Peyer's patch (tissue), 4 donors: ENCODE measurements at regions not wholly inside any gene's neighbourhood (a gene's known extent, or its start where the extent isn't known, plus 50 kb on each side); places are given as distances from the start of the nearest gene placed in this dataset.

Experiments
- DNase-seq, 3 donors: peaks; one replicate each; pipeline ENCODE4 v3.0.0-alpha.2; 2017 to 2019
- H3K27ac ChIP-seq, 4 donors: fragments of 200-600 bp; sonication (generic); one replicate each; pipeline ENCODE4 v1.5.1; 2016 to 2019
- H3K27me3 ChIP-seq, 2 donors: fragments of 200-600 bp; sonication (generic); one replicate each; pipeline ENCODE4 v1.5.1; 2019
- H3K36me3 ChIP-seq, 3 donors: fragments of 200-600 bp; sonication (generic); one replicate each; pipeline ENCODE4 v1.5.1; 2016 to 2019
- H3K4me1 ChIP-seq, 4 donors: fragments of 200-600 bp; sonication (generic); one replicate each; pipeline ENCODE4 v1.5.1; 2016 to 2019
- H3K4me3 ChIP-seq, 4 donors: fragments of 200-600 bp; sonication (generic); 1 replicate in 3 of 4; 2 replicates in 1 of 4; pipeline ENCODE4 v1.5.1; 2016 to 2019; ENCODE audit warnings: mild to moderate bottlenecking in 1 of 4
- H3K9me3 ChIP-seq, 4 donors: fragments of 200-600 bp; sonication (generic); one replicate each; pipeline ENCODE4 v1.5.1; 2016 to 2019; ENCODE audit warnings: mild to moderate bottlenecking in 1 of 4
- POLR2A ChIP-seq, 2 donors: fragments of 450-650 bp; IDR thresholded peaks; one replicate each; pipeline ENCODE4 v1.5.1; 2017; ENCODE audit warnings: antibody characterized with exemption in 2 of 2, mild to moderate bottlenecking in 2 of 2, moderate library complexity in 2 of 2
- TF ChIP-seq, protein P1 (sequence below), 6 experiments: fragments of 450-650 bp in 4 of 6; fragments of 200-600 bp in 2 of 6; sonication (generic) in 1 of 6; IDR thresholded peaks; one replicate each; pipeline ENCODE4 v1.5.1; 2017 to 2019; ENCODE audit warnings: antibody characterized with exemption in 6 of 6, mild to moderate bottlenecking in 3 of 6, moderate library complexity in 1 of 6

DNA sequence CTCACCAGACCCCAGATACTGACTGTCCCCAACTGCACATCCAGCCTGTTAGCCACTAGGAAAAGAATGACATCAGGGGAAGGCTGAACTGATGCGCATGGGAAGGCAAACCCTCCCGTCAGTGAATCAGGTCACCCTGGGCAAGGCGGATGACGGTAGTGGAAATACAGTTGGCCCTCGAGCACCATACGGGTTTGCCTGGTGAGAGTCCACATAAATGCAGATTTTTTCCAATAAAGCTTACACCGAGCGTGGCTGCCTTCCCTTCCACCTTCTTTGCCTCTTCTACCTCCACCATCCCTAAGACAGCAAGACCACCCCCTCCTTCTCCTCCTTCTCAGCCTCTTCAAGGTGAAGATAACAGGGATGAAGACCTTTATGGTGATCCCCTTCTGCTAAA, 236.1 kb upstream of the TNRC6C start:
- Histone ChIP-seq H3K27ac (no peak overlapping the region), H3K36me3 (no peaks in the 10 kb centered on the region), H3K4me1 (no peaks in the 10 kb centered on the region), H3K27me3 (no peaks in the 10 kb centered on the region), H3K9me3 (no peaks in the 10 kb centered on the region), H3K4me3 (no peak overlapping the region)
- TF ChIP-seq POLR2A (IDR thresholded peaks at IDR 0.05) = no peak
- TF ChIP-seq, protein P1, sequence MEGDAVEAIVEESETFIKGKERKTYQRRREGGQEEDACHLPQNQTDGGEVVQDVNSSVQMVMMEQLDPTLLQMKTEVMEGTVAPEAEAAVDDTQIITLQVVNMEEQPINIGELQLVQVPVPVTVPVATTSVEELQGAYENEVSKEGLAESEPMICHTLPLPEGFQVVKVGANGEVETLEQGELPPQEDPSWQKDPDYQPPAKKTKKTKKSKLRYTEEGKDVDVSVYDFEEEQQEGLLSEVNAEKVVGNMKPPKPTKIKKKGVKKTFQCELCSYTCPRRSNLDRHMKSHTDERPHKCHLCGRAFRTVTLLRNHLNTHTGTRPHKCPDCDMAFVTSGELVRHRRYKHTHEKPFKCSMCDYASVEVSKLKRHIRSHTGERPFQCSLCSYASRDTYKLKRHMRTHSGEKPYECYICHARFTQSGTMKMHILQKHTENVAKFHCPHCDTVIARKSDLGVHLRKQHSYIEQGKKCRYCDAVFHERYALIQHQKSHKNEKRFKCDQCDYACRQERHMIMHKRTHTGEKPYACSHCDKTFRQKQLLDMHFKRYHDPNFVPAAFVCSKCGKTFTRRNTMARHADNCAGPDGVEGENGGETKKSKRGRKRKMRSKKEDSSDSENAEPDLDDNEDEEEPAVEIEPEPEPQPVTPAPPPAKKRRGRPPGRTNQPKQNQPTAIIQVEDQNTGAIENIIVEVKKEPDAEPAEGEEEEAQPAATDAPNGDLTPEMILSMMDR (IDR thresholded peaks at IDR 0.05) = no peak
- no peak for DNase-seq

DNA sequence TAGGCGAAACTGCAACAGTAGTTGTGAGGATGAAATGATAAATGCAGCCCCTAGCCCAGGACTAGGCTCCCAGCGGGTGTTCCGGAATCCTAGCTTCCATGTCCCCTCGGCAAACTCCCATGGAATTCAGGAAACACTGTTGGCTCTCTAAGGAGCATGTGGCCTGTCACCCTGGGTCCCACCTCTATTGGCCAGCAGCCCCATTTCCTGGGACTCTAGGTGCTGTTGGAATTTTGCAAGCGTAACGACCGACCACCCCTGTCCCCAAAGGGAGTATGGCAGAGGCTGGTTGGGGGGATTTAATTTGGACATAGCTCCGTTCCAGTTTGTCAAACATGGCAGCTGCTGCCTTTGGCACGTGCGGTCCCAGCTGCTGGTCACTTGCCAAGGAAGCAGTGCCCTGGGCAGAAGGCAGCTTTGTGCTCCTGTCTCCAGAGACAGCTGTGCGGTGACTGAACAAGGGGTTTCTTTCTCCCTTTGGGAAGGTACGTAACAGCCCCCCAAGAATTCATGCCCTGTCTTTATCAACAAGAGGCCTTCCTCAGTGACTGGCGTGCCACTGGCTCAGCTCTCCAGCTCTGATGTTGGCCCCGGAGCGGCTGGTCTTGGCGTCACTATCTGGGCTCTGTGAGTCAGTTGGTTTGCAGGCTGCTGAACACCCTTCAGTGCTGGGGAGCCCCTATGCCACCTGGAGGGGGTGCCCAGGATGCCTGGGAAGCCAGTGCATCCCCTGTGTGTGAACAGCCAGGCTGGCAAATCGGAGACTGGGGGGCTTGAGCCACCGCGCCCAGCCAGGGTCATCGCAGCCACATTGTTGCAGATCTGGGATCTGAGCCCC, 235.2 kb upstream of the TNRC6C start:
- H3K27me3 ChIP-seq = no peaks in the 10 kb centered on the region
- H3K9me3 ChIP-seq = no peaks in the 10 kb centered on the region
- no peaks in the 10 kb centered on the region for H3K4me1 ChIP-seq
- H3K4me3 ChIP-seq = no peak overlapping the region
- H3K27ac ChIP-seq = no peak overlapping the region
- no peaks in the 10 kb centered on the region for H3K36me3 ChIP-seq
- TF ChIP-seq POLR2A (IDR thresholded peaks at IDR 0.05) = no peak
- TF ChIP-seq, protein P1 (IDR thresholded peaks at IDR 0.05) = no peak
- DNase-seq = no peak

DNA sequence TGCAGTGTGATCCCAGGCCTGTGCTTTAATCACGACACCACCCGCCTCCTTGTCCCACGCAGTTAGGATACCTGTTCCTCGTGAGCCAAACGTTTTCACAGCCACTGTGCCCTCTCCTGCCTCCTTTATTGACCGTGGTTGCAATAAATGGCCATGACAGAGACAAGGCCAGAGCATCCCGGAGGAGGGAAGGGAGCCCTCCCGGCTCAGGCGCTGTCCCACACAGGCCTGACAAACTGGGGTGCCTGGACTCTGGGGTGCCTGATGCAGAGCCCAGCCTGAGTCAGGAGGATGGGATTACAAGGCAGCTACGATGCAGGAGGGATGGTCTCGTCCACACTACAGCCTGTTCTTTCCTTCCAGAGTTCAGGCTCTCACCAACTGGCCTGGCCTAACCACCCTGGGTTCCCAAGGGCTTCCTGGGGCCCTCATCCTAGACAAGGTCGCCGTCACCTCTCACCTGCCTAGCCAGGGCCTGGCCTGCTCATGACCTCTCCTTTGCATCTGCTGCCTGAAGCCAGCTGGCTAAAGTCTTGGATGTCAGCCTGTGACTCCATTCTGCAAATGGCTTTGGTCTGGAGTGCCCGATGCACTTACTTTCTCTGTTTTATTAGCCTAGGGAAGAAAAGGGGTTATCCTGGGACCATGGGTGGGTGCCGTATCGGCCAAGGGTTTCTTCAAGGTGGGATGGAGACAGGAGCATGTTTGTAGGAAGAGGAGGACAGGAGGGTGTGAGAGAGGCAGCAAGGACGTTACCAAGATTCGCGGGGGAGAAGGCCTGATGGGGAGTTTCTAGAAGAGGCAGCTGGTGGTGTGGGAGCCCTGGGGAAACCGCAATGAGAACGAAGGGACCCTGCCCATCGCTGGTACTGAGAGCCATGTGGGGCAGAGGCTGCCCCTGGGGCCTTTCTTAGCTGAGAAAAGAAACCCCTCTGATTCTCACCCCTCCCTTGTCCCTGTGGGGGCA, 234.3 kb upstream of the TNRC6C start:
- DNase-seq = no peak
- no peaks in the 10 kb centered on the region for H3K4me1 ChIP-seq
- no peak for TF ChIP-seq POLR2A (IDR thresholded peaks at IDR 0.05)
- TF ChIP-seq, protein P1 (IDR thresholded peaks at IDR 0.05) = no peak
- no peaks in the 10 kb centered on the region for H3K27me3 ChIP-seq
- H3K27ac ChIP-seq = no peak overlapping the region
- H3K9me3 ChIP-seq = no peaks in the 10 kb centered on the region
- H3K36me3 ChIP-seq = no peaks in the 10 kb centered on the region
- H3K4me3 ChIP-seq = no peak overlapping the region

DNA sequence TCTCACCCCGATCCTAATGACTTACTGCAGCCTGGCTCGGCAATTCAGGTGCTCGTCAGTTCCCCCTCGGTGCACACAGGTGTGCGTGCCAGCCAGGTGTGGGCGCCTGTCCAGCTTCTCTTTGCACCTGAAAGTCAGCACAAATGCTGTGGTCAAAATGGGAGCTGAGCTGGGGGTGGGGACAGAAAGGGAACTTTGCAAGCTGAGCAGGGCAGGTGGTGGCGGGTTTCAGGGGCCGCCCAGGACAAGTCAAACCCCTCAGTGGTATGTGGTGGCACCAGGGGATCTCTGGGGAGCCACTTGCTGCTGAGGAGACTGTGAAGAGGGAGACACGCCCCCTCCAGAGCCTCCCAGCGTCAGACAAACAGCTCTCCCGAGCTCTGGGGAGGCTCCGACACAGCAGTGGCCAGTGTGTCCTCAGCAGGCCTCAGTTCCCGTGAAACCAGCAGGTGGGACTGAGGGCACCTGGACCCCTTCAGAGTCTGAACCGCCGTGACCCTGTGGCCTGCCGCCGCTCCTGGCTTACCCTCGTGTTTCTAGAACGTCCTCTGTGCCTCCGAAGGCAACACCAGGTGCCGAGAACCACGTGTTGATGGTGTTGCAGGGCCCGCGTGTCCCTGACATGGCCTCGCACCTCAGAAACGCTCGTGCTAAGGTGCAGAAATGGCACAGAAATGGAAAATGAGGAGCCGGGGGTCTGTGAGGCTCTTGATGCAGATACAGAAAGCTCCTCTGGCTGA, 233.5 kb upstream of the TNRC6C start:
- Histone ChIP-seq H3K9me3 (no peaks in the 10 kb centered on the region), H3K36me3 (no peaks in the 10 kb centered on the region), H3K4me3 (no peak overlapping the region), H3K27me3 (no peaks in the 10 kb centered on the region), H3K4me1 (no peaks in the 10 kb centered on the region), H3K27ac (no peak overlapping the region)
- DNase-seq = no peak
- TF ChIP-seq, protein P1 (IDR thresholded peaks at IDR 0.05) = no peak
- TF ChIP-seq POLR2A (IDR thresholded peaks at IDR 0.05) = no peak

DNA sequence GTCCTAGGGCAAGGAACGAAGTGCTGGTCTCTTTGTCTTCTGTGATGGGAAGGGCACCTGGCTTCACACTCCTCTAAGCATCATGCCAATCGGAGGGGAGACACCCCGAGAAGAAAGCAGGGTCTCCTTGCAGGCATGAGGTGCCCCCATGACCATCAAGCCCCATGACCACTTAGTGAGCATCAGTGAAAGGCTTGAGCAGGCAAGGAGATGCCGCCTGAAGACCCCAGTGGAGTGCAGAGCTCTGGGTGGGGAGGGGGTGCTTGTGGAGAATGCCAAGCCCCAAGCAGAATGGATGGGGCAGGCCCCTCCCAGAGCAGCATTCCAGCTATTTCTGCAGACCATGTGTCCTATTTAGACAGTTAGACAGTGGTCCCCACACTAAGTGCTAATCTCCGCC, 232.7 kb upstream of the TNRC6C start:
- no peaks in the 10 kb centered on the region for H3K36me3 ChIP-seq
- no peaks in the 10 kb centered on the region for H3K9me3 ChIP-seq
- TF ChIP-seq POLR2A (IDR thresholded peaks at IDR 0.05) = no peak
- TF ChIP-seq, protein P1 (IDR thresholded peaks at IDR 0.05) = no peak
- no peak for DNase-seq
- H3K4me3 ChIP-seq = no peak overlapping the region
- no peak overlapping the region for H3K27ac ChIP-seq
- no peaks in the 10 kb centered on the region for H3K4me1 ChIP-seq
- H3K27me3 ChIP-seq = no peaks in the 10 kb centered on the region
